Suprapubic skin (tissue), 4 donors: ENCODE measurements at regions not wholly inside any gene's neighbourhood (a gene's known extent, or its start where the extent isn't known, plus 50 kb on each side); places are given as distances from the start of the nearest gene placed in this dataset.

Experiments
- POLR2A ChIP-seq, 2 donors: fragments of 450-650 bp; IDR thresholded peaks; one replicate each; pipeline ENCODE4 v1.6.1; 2017; ENCODE audit warnings: antibody characterized with exemption in 2 of 2, mild to moderate bottlenecking in 2 of 2, moderate library complexity in 2 of 2
- POLR2AphosphoS5 ChIP-seq, 3 donors: sonication (generic); formaldehyde crosslinking; IDR thresholded peaks; one replicate each; pipeline ENCODE4 v1.6.1; 2017; ENCODE audit warnings: antibody characterized with exemption in 3 of 3
- TF ChIP-seq, protein P1 (sequence below), 2 donors: fragments of 200-600 bp in 1 of 2; fragments of 450-650 bp in 1 of 2; sonication (generic) in 1 of 2; IDR thresholded peaks; one replicate each; pipeline ENCODE4 v1.5.1; 2016 to 2019; ENCODE audit warnings: antibody characterized with exemption in 2 of 2, mild to moderate bottlenecking in 1 of 2, moderate library complexity in 1 of 2

DNA sequence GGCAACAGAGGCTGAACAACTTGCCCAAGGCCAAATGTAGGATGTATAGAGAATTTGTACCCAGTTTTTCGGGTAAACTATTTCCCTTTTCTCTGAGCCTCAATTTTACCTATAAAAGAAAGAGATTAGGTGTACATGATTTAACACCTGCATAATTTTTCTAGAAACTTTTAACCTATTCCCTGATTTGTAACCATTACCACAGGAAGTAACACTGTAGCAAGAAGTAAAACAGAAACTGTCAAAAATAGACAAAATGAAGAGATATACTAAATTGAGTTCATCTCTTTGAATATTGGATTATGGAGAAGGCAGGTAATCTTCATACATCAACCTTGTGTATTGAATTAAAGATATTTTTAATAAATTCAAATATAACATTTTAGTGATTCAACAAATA, 136.2 kb downstream of the ZC3H11B start:
- TF ChIP-seq, protein P1, sequence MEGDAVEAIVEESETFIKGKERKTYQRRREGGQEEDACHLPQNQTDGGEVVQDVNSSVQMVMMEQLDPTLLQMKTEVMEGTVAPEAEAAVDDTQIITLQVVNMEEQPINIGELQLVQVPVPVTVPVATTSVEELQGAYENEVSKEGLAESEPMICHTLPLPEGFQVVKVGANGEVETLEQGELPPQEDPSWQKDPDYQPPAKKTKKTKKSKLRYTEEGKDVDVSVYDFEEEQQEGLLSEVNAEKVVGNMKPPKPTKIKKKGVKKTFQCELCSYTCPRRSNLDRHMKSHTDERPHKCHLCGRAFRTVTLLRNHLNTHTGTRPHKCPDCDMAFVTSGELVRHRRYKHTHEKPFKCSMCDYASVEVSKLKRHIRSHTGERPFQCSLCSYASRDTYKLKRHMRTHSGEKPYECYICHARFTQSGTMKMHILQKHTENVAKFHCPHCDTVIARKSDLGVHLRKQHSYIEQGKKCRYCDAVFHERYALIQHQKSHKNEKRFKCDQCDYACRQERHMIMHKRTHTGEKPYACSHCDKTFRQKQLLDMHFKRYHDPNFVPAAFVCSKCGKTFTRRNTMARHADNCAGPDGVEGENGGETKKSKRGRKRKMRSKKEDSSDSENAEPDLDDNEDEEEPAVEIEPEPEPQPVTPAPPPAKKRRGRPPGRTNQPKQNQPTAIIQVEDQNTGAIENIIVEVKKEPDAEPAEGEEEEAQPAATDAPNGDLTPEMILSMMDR (IDR thresholded peaks at IDR 0.05): no peak
- TF ChIP-seq POLR2AphosphoS5 (IDR thresholded peaks at IDR 0.05) (no peak), POLR2A (IDR thresholded peaks at IDR 0.05) (no peak)
